ENCODE measurements at regions not wholly inside any gene's neighbourhood (a gene's known extent, or its start where the extent isn't known, plus 50 kb on each side); places are given as distances from the start of the nearest gene placed in this dataset.

GRCh38 chr2:176772816-176773215 lies 439.8 kb upstream of the HNRNPA3 start:
- H3K36me3 ChIP-seq: no peaks in the 10 kb centered on the region
- DNase-seq (no peak), ATAC-seq (no peak)
- intact Hi-C loops (cut with DNase I): no loop called here
- H3K4me3 ChIP-seq: no peak overlapping the region
- peaks cover 0 to 3% (median 0%) of the 10 kb centered on the region in 9 donors for H3K4me1 ChIP-seq
- 89 to 93% methylated on average over 2 of the region's 2 CpGs for WGBS, 2 donors
- peaks cover 0 to 11% (median 0%) of the 10 kb centered on the region in 11 donors for H3K9me3 ChIP-seq
- TF ChIP-seq, protein P1, sequence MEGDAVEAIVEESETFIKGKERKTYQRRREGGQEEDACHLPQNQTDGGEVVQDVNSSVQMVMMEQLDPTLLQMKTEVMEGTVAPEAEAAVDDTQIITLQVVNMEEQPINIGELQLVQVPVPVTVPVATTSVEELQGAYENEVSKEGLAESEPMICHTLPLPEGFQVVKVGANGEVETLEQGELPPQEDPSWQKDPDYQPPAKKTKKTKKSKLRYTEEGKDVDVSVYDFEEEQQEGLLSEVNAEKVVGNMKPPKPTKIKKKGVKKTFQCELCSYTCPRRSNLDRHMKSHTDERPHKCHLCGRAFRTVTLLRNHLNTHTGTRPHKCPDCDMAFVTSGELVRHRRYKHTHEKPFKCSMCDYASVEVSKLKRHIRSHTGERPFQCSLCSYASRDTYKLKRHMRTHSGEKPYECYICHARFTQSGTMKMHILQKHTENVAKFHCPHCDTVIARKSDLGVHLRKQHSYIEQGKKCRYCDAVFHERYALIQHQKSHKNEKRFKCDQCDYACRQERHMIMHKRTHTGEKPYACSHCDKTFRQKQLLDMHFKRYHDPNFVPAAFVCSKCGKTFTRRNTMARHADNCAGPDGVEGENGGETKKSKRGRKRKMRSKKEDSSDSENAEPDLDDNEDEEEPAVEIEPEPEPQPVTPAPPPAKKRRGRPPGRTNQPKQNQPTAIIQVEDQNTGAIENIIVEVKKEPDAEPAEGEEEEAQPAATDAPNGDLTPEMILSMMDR (IDR thresholded peaks at IDR 0.05): no peak
- no peak overlapping the region for H3K27ac ChIP-seq
- H3K27me3 ChIP-seq: no peaks in the 10 kb centered on the region

DNA sequence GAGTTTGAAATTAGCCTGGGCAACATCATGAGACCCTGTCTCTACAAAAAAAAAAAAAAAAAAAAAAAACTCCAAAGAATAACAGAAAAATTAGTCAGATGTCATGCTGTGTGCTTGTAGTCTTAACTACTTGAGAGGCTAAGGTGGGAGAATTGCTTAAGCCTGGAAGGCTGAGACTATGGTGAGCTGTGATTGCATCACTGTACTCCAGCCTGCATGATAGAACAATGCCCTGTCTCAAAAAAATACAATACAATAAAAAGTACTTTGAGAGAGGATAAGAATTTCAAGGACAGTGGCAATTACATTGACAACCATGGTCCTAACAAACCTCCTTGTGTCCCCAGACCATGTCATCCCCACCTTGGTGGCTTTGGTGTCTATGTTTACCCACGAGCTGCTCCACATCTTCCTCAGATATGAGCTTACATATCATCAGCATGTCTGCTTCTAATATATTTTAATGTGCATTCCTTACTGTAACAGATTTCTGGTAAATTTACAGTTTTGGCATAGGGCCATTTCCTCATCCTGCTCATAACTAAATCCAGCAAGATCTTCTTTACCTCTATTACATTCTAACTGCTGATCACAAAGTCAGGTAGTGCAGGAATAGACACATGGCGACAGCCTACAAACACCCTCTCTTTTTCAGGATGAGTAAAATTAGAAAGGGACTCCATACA lies 437.7 kb upstream of the HNRNPA3 start:
- ATAC-seq (no peak), DNase-seq (no peak)
- Histone ChIP-seq H3K27me3 (no peaks in the 10 kb centered on the region), H3K27ac (no peak overlapping the region), H3K4me1 (peaks cover 0 to 3% (median 0%) of the 10 kb centered on the region in 9 donors), H3K9me3 (peaks cover 0 to 11% (median 0%) of the 10 kb centered on the region in 11 donors), H3K4me3 (no peak overlapping the region), H3K36me3 (no peaks in the 10 kb centered on the region)
- TF ChIP-seq, protein P1 (IDR thresholded peaks at IDR 0.05): no peak
- WGBS, 2 donors: 83 to 86% methylated on average over 2 of the region's 2 CpGs
- intact Hi-C loops (cut with DNase I): no loop called here

DNA sequence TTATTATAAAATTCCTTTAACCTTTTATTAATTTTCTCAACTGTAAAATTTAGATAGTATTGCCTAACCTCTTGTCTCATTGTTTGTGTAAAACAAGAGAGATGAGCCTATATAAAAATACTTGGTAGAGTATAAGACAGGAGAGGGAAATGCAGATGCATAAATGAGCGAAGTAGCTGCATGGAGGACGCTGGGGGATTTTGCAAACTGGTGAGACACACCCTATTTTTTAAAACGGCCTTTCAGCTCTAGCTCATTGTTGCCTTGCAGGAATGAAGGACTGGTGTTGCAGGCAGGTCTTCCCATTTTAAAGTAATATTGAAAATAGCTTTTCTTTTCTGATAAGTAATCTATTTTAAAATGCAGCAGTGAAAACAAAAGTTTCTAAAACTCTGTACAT lies 435.3 kb upstream of the HNRNPA3 start:
- Histone ChIP-seq H3K27ac (no peak overlapping the region), H3K36me3 (no peaks in the 10 kb centered on the region), H3K4me3 (no peak overlapping the region), H3K27me3 (no peaks in the 10 kb centered on the region), H3K9me3 (peaks cover 0 to 19% (median 0%) of the 10 kb centered on the region in 11 donors), H3K4me1 (peaks cover 0 to 3% (median 0%) of the 10 kb centered on the region in 9 donors)
- DNase-seq: no peak
- TF ChIP-seq, protein P1 (IDR thresholded peaks at IDR 0.05): no peak
- WGBS, 2 donors: 89 to 92% methylated on average over 3 of the region's 3 CpGs
- ATAC-seq: no peak
- intact Hi-C loops (cut with DNase I): no loop called here

DNA sequence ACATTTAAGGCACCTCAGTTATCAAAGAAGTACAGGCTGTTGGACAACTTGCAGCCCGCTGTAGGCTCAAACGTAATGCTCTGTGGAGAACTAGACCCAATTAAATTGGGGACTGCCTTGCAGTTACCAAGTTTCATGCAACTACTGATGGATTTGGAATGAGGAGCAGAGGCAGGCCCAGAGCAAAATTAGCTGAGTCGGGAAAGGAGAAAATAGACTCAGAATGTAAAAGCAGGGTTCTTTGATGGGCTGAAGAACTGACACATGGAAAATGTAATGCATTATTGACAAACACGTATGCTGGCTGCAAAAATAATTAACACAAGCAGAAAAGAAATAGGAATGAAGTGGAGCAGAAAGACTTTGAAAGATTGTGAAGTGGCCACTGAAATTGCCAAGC lies 432.7 kb upstream of the HNRNPA3 start:
- Histone ChIP-seq H3K9me3 (peaks cover 0 to 11% (median 0%) of the 10 kb centered on the region in 11 donors), H3K4me1 (peaks cover 0 to 10% (median 0%) of the 10 kb centered on the region in 9 donors), H3K27ac (no peak overlapping the region), H3K27me3 (no peaks in the 10 kb centered on the region), H3K36me3 (no peaks in the 10 kb centered on the region), H3K4me3 (no peak overlapping the region)
- TF ChIP-seq, protein P1 (IDR thresholded peaks at IDR 0.05): no peak
- ATAC-seq (no peak), DNase-seq (no peak)
- intact Hi-C loops (cut with DNase I): no loop called here
- 95% methylated on average over 4 of the region's 4 CpGs for WGBS, 2 donors

Data from heart right ventricle (tissue), 16 donors.